Skin epidermis (tissue), 12 donors: ENCODE measurements at regions not wholly inside any gene's neighbourhood (a gene's known extent, or its start where the extent isn't known, plus 50 kb on each side); places are given as distances from the start of the nearest gene placed in this dataset.
"Not testable (repeated sequence)": the region's sequence is repeated elsewhere in the genome, so short reads cannot be mapped to it uniquely, and the experiment has no call there.

Source experiments
- H3K27ac ChIP-seq, 21 experiments: fragments of 200-600 bp; sonication (generic) in 11 of 21; one replicate each; pipeline ENCODE4 v1.5.0; 2020; ENCODE audit warnings: mild to moderate bottlenecking in 3 of 21, inconsistent platforms in 2 of 21, moderate library complexity in 2 of 21
- H3K4me3 ChIP-seq, 7 experiments: fragments of 200-600 bp; sonication (generic) in 2 of 7; one replicate each; pipeline ENCODE4 v1.5.0; 2020; ENCODE audit warnings: inconsistent platforms in 2 of 7, mild to moderate bottlenecking in 2 of 7, moderate library complexity in 1 of 7

- H3K4me3 ChIP-seq, result no peak overlapping the region
- H3K27ac ChIP-seq, result no peak overlapping the region
Observed at GRCh38 chr1:87986130-87986866, 657.6 kb downstream of the LMO4 start.

- no peak overlapping the region for H3K27ac ChIP-seq
- no peak overlapping the region for H3K4me3 ChIP-seq
Observed at GRCh38 chr1:87989346-87989745, 660.7 kb downstream of the LMO4 start.

GRCh38 chr1:87992536-87992935 is 663.9 kb downstream of the LMO4 start:
- H3K4me3 ChIP-seq, H3K27ac ChIP-seq: not testable (repeated sequence)

- H3K4me3 ChIP-seq, result no peak overlapping the region
- H3K27ac ChIP-seq, result no peak overlapping the region
Observed at GRCh38 chr1:87993051-87993450, 664.4 kb downstream of the LMO4 start.

- no peak overlapping the region for H3K4me3 ChIP-seq
- H3K27ac ChIP-seq, result no peak overlapping the region
Observed at GRCh38 chr1:87999852-88000251, 671.2 kb downstream of the LMO4 start.

GRCh38 chr1:88001460-88001859 is 672.8 kb downstream of the LMO4 start:
- Histone ChIP-seq H3K4me3 (no peak overlapping the region), H3K27ac (no peak overlapping the region)

- no peak overlapping the region for H3K27ac ChIP-seq
- no peak overlapping the region for H3K4me3 ChIP-seq
Observed at GRCh38 chr1:88003255-88003654, 674.6 kb downstream of the LMO4 start.

GRCh38 chr1:88009916-88010315 is 674.2 kb upstream of the PKN2 start:
- Histone ChIP-seq H3K4me3 (no peak overlapping the region), H3K27ac (no peak overlapping the region)

- no peak overlapping the region for H3K27ac ChIP-seq
- H3K4me3 ChIP-seq, result no peak overlapping the region
Observed at GRCh38 chr1:88013485-88013884, 670.6 kb upstream of the PKN2 start.

- H3K4me3 ChIP-seq, result no peak overlapping the region
- H3K27ac ChIP-seq, result no peak overlapping the region
Observed at GRCh38 chr1:88014131-88014530, 669.9 kb upstream of the PKN2 start.

GRCh38 chr1:88016947-88017346 is 667.1 kb upstream of the PKN2 start:
- Histone ChIP-seq H3K27ac (no peak overlapping the region), H3K4me3 (no peak overlapping the region)

GRCh38 chr1:88021529-88021928 is 662.5 kb upstream of the PKN2 start:
- Histone ChIP-seq H3K27ac (no peak overlapping the region), H3K4me3 (no peak overlapping the region)

GRCh38 chr1:88022516-88022915 is 661.6 kb upstream of the PKN2 start:
- no peak overlapping the region for H3K27ac ChIP-seq

GRCh38 chr1:88029142-88029541 is 654.9 kb upstream of the PKN2 start:
- H3K4me3 ChIP-seq, result no peak overlapping the region
- no peak overlapping the region for H3K27ac ChIP-seq

More at GRCh38 chr1:88022516-88022915, 661.6 kb upstream of the PKN2 start:
- H3K4me3 ChIP-seq, result no peak overlapping the region

- H3K4me3 ChIP-seq, result no peak overlapping the region
- no peak overlapping the region for H3K27ac ChIP-seq
Observed at GRCh38 chr1:88029899-88030298, 654.2 kb upstream of the PKN2 start.

- no peak overlapping the region for H3K4me3 ChIP-seq
- no peak overlapping the region for H3K27ac ChIP-seq
Observed at GRCh38 chr1:88035578-88035977, 648.5 kb upstream of the PKN2 start.

GRCh38 chr1:88036345-88037014 is 647.6 kb upstream of the PKN2 start:
- H3K27ac ChIP-seq, result no peak overlapping the region
- no peak overlapping the region for H3K4me3 ChIP-seq

GRCh38 chr1:88039240-88039639 is 644.8 kb upstream of the PKN2 start:
- H3K4me3 ChIP-seq, result no peak overlapping the region
- no peak overlapping the region for H3K27ac ChIP-seq

- H3K4me3 ChIP-seq, result no peak overlapping the region
- no peak overlapping the region for H3K27ac ChIP-seq
Observed at GRCh38 chr1:88043834-88044233, 640.2 kb upstream of the PKN2 start.

GRCh38 chr1:88052167-88052566 is 631.9 kb upstream of the PKN2 start:
- H3K4me3 ChIP-seq, result no peak overlapping the region
- no peak overlapping the region for H3K27ac ChIP-seq

GRCh38 chr1:88053065-88053464 is 631.0 kb upstream of the PKN2 start:
- H3K27ac ChIP-seq, result no peak overlapping the region
- no peak overlapping the region for H3K4me3 ChIP-seq

GRCh38 chr1:88056881-88057280 is 627.2 kb upstream of the PKN2 start:
- H3K27ac ChIP-seq, result no peak overlapping the region
- no peak overlapping the region for H3K4me3 ChIP-seq
